AG09309 (cell line): ENCODE measurements at regions not wholly inside any gene's neighbourhood (a gene's known extent, or its start where the extent isn't known, plus 50 kb on each side); places are given as distances from the start of the nearest gene placed in this dataset.

ENCODE experiments used
- DNase-seq: peaks from one replicate; pipeline ENCODE4 v3.0.0-alpha.2; 2010; ENCODE audit warnings: low read depth
- H3K4me3 ChIP-seq: 2 replicates; pipeline ENCODE4 v1.5.1; 2011; ENCODE audit warnings: mild to moderate bottlenecking, low read depth, low read length, moderate library complexity; ENCODE audit not compliant: control insufficient read depth
- CTCF ChIP-seq: IDR thresholded peaks from 2 replicates; pipeline ENCODE4 v1.5.1; 2011; ENCODE audit warnings: mild to moderate bottlenecking, low read depth, low read length, inconsistent platforms; ENCODE audit not compliant: insufficient read depth, control insufficient read depth; ENCODE audit errors: missing control alignments

- no peak for DNase-seq
- TF ChIP-seq CTCF, result no peak
- no peak overlapping the region for H3K4me3 ChIP-seq
Observed at GRCh38 chr4:97359826-97360225, 783.5 kb downstream of the STPG2 start.

- no peak overlapping the region for H3K4me3 ChIP-seq
- no peak for TF ChIP-seq CTCF
- no peak for DNase-seq
Observed at GRCh38 chr4:97360733-97361132, 782.5 kb downstream of the STPG2 start.

GRCh38 chr4:97367878-97368277 is 775.4 kb downstream of the STPG2 start:
- DNase-seq, result no peak
- no peak for TF ChIP-seq CTCF
- H3K4me3 ChIP-seq, result no peak overlapping the region

DNA sequence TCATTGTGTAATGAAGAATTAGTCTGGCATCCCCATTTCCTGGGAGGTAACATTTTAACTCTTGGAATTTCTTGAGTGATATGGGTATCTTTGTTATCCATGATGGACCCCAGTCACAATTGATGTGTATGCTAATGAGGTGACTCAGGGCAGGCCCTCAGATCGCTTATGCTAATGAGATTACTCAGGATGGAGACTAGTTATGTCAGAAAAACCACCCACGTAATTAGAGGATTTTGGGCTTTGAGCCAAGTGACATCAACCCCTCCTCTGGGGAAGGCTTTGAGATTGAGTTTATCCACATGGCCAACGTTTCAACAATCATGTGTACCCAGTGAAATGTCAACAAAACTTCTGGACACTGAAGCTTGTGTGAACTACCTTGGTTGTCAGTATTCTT is 772.7 kb downstream of the STPG2 start:
- TF ChIP-seq CTCF, result no peak
- no peak overlapping the region for H3K4me3 ChIP-seq
- DNase-seq, result no peak

- no peak overlapping the region for H3K4me3 ChIP-seq
- DNase-seq, result no peak
- TF ChIP-seq CTCF, result no peak
Observed at GRCh38 chr4:97374526-97374925, 768.8 kb downstream of the STPG2 start.

- TF ChIP-seq CTCF, result no peak
- DNase-seq, result no peak
- no peak overlapping the region for H3K4me3 ChIP-seq
Observed at GRCh38 chr4:97386969-97387368, 756.3 kb downstream of the STPG2 start.

- TF ChIP-seq CTCF, result no peak
Observed at GRCh38 chr4:97394653-97395052, 748.6 kb downstream of the STPG2 start.

More at GRCh38 chr4:97394653-97395052, 748.6 kb downstream of the STPG2 start:
- no peak for DNase-seq
- no peak overlapping the region for H3K4me3 ChIP-seq
